ENCODE measurements at regions not wholly inside any gene's neighbourhood (a gene's known extent, or its start where the extent isn't known, plus 50 kb on each side); places are given as distances from the start of the nearest gene placed in this dataset.
"Not testable (repeated sequence)": the region's sequence is repeated elsewhere in the genome, so short reads cannot be mapped to it uniquely, and the experiment has no call there.

DNA sequence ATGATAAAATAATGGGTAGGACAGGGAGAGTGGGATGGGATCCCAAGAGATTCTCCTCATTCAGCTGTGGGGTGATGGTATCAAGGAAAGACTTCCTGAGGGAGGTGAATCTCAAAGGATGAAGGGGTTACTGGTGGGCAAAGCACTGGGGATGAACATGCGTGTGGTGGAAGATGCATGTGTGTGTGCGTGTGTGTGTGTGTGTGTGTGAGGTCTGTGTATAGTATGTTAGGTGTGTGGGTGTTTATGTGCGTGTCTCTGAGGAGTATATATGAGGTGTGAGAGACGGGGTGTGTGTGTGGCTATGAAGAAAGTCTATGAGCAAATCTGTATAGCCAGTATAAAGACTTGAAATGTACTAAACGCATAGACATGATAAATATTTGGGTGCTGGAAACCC is 220.0 kb upstream of the MYLIP start:
- CTCF ChIA-PET, result interaction anchor here (1.0 to 1.2 kb wide), 3 partner anchors 9 to 170 kb away, joined by 3 read pairs; no protein-coding TSS in a partner anchor
- TF ChIP-seq FOXJ3 (CRISPR knock-in tag; IDR thresholded peaks at IDR 0.05), result no peak
- TF ChIP-seq MXI1 (IDR thresholded peaks at IDR 0.05; ENCODE audit: low read depth, low read length), result no peak
- no peak for TF ChIP-seq CHD2 (IDR thresholded peaks at IDR 0.05; ENCODE audit: low read length, partially characterized antibody)
- no peak for TF ChIP-seq RCOR1 (IDR thresholded peaks at IDR 0.05; ENCODE audit: low read length)
- TF ChIP-seq, protein P1, sequence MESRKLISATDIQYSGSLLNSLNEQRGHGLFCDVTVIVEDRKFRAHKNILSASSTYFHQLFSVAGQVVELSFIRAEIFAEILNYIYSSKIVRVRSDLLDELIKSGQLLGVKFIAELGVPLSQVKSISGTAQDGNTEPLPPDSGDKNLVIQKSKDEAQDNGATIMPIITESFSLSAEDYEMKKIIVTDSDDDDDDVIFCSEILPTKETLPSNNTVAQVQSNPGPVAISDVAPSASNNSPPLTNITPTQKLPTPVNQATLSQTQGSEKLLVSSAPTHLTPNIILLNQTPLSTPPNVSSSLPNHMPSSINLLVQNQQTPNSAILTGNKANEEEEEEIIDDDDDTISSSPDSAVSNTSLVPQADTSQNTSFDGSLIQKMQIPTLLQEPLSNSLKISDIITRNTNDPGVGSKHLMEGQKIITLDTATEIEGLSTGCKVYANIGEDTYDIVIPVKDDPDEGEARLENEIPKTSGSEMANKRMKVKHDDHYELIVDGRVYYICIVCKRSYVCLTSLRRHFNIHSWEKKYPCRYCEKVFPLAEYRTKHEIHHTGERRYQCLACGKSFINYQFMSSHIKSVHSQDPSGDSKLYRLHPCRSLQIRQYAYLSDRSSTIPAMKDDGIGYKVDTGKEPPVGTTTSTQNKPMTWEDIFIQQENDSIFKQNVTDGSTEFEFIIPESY (IDR thresholded peaks at IDR 0.05; ENCODE audit: borderline replicate concordance, low read depth), result no peak
- TF ChIP-seq, protein P2, sequence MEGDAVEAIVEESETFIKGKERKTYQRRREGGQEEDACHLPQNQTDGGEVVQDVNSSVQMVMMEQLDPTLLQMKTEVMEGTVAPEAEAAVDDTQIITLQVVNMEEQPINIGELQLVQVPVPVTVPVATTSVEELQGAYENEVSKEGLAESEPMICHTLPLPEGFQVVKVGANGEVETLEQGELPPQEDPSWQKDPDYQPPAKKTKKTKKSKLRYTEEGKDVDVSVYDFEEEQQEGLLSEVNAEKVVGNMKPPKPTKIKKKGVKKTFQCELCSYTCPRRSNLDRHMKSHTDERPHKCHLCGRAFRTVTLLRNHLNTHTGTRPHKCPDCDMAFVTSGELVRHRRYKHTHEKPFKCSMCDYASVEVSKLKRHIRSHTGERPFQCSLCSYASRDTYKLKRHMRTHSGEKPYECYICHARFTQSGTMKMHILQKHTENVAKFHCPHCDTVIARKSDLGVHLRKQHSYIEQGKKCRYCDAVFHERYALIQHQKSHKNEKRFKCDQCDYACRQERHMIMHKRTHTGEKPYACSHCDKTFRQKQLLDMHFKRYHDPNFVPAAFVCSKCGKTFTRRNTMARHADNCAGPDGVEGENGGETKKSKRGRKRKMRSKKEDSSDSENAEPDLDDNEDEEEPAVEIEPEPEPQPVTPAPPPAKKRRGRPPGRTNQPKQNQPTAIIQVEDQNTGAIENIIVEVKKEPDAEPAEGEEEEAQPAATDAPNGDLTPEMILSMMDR (IDR thresholded peaks at IDR 0.05), result no peak

DNA sequence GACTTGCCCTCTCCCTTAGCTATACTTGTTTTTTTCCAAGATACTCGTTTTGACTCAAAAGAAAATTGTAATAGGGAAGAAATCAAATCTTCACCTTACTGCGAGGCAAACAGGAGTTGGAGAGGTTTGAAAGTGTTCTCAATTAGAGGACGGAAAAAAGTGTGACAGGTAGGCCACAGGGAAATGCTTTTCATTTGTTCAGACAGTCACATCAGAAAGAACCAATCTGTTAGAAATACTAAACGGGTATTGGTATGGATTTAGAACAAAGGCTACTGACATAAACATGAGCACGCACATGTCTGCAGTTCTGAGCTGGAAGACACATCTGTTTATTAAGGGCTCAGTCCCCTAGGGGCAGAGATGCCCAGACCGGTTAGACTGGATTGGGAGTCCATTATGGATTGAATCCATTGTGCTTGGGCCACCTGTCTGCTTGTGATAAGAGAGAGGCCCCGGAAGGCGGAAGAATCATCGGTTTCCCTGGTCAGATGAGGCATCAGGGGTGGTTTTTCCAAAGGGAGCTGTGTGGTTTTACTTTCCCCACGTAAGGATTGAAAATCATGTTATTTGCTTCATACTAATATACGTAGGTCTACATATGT is 220.9 kb upstream of the MYLIP start:
- no peak overlapping the region for H3K4me2 ChIP-seq
- no peaks in the 10 kb centered on the region for H3K36me3 ChIP-seq (replicated peaks in 1 of 2; ENCODE audit: control insufficient read depth in 1 of 2, insufficient read depth in 2 of 2, low read length in 1 of 2)
- WGBS (ENCODE audit: low lambda C conversion rate), result 53% methylated on average over 11 of the region's 11 CpGs
- no peaks in the 10 kb centered on the region for H3K27me3 ChIP-seq (ENCODE audit: insufficient read depth)
- no peak overlapping the region for H3K4me3 ChIP-seq (ENCODE audit: low read depth in 2 of 2, low read length in 1 of 2)
- ChIA-PET CTCF (interaction anchor here (1.0 to 1.2 kb wide), 3 partner anchors 8 to 171 kb away, joined by 3 read pairs; no protein-coding TSS in a partner anchor), POLR2A (no interaction called here)
- H4K20me1 ChIP-seq (ENCODE audit: insufficient read depth), result no peaks in the 10 kb centered on the region
- H3K27ac ChIP-seq (ENCODE audit: low read depth in 2 of 2, low read length in 1 of 2), result peak overlapping the region in 1 of 2 experiments; percentile 79; a peak in 2 of 4 replicates
- H3F3A ChIP-seq (replicated peaks; ENCODE audit: insufficient read depth), result no peaks in the 10 kb centered on the region
- H3K4me1 ChIP-seq (ENCODE audit: control insufficient read depth in 1 of 2, insufficient read depth in 2 of 2, low read depth in 1 of 2, low read length in 1 of 2), result peaks cover 0 to 8% of the 10 kb centered on the region in 2 experiments; a peak in 1 of 4 replicates
- H2AFZ ChIP-seq (ENCODE audit: low read depth), result no peak overlapping the region
- TF ChIP-seq, protein P3, sequence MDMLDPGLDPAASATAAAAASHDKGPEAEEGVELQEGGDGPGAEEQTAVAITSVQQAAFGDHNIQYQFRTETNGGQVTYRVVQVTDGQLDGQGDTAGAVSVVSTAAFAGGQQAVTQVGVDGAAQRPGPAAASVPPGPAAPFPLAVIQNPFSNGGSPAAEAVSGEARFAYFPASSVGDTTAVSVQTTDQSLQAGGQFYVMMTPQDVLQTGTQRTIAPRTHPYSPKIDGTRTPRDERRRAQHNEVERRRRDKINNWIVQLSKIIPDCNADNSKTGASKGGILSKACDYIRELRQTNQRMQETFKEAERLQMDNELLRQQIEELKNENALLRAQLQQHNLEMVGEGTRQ (IDR thresholded peaks at IDR 0.05; ENCODE audit: borderline replicate concordance, low read depth, low read length), result no peak
- TF ChIP-seq EP300 (IDR thresholded peaks at IDR 0.05; ENCODE audit: borderline replicate concordance in 1 of 2, low read depth in 1 of 2, low read length in 1 of 2) (peak in 1 of 2 experiments; percentile 39; a peak in 1 of 4 replicates), SIN3A (IDR thresholded peaks at IDR 0.05; ENCODE audit: borderline replicate concordance, low read depth, low read length) (no peak), NFIC (IDR thresholded peaks at IDR 0.05; ENCODE audit: borderline replicate concordance) (no peak)
- TF ChIP-seq, protein P4, sequence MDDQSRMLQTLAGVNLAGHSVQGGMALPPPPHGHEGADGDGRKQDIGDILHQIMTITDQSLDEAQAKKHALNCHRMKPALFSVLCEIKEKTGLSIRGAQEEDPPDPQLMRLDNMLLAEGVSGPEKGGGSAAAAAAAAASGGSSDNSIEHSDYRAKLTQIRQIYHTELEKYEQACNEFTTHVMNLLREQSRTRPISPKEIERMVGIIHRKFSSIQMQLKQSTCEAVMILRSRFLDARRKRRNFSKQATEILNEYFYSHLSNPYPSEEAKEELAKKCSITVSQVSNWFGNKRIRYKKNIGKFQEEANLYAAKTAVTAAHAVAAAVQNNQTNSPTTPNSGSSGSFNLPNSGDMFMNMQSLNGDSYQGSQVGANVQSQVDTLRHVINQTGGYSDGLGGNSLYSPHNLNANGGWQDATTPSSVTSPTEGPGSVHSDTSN (IDR thresholded peaks at IDR 0.05), result no peak
- H3K9me2 ChIP-seq, result no peaks in the 10 kb centered on the region
- no peak overlapping the region for H3K9ac ChIP-seq
- H3K9me3 ChIP-seq, result no peaks in the 10 kb centered on the region
- H3K79me2 ChIP-seq (ENCODE audit: insufficient read depth), result no peaks in the 10 kb centered on the region
- DNase-seq, result peak; percentile 36

More for the DNA sequence above, 220.0 kb upstream of the MYLIP start:
- Histone ChIP-seq H2AFZ (ENCODE audit: low read depth) (no peak overlapping the region), H4K20me1 (ENCODE audit: insufficient read depth) (no peaks in the 10 kb centered on the region), H3K9me2 (no peaks in the 10 kb centered on the region), H3K79me2 (ENCODE audit: insufficient read depth) (no peaks in the 10 kb centered on the region), H3K27me3 (ENCODE audit: insufficient read depth) (no peaks in the 10 kb centered on the region), H3K4me1 (ENCODE audit: control insufficient read depth in 1 of 2, insufficient read depth in 2 of 2, low read depth in 1 of 2, low read length in 1 of 2) (peaks cover 0 to 8% of the 10 kb centered on the region in 2 experiments; a peak in 1 of 4 replicates), H3K9me3 (no peaks in the 10 kb centered on the region), H3K27ac (ENCODE audit: low read depth in 2 of 2, low read length in 1 of 2) (peak overlapping the region in 1 of 2 experiments; percentile 79; a peak in 2 of 4 replicates), H3K4me2 (no peak overlapping the region), H3K4me3 (ENCODE audit: low read depth in 2 of 2, low read length in 1 of 2) (no peak overlapping the region), H3K36me3 (replicated peaks in 1 of 2; ENCODE audit: control insufficient read depth in 1 of 2, insufficient read depth in 2 of 2, low read length in 1 of 2) (no peaks in the 10 kb centered on the region), H3K9ac (no peak overlapping the region), H3F3A (replicated peaks; ENCODE audit: insufficient read depth) (no peaks in the 10 kb centered on the region)
- 70% methylated on average over 5 of the region's 5 CpGs for WGBS (ENCODE audit: low lambda C conversion rate)
- no peak for DNase-seq
- POLR2A ChIA-PET, result no interaction called here

DNA sequence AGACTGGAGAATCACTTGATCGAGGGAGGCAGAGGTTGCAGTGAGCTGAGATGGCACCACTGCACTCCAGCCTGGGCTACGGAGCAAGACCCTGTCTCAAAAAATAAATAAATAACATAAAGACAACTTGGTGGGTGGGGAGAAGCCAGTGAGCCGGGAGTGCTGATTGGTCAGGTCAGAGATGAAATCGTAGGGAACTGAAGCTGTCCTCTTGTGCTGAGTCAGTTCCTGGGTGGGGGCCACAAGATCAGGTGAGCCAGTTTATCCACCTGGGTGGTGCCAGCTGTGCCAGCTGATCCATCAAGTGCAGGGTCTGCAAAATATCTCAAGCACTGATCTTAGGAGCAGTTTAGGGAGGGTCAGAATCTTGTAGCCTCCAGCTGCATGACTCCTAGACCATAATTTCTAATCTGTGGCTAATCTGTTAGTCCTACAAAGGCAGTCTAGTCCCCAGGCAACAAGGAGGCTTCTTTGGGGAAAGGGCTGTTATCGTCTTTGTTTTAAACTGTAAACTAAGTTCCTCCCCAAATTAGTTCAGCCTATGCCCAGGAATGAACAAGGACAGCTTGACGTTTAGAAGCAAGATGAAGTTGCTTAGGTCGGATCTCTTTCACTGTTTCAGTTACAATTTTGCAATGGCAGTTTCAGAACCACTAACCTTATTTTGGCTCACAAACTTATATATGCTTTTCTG is 221.5 kb upstream of the MYLIP start:
- H3F3A ChIP-seq (replicated peaks; ENCODE audit: insufficient read depth); H3K27me3 ChIP-seq (ENCODE audit: insufficient read depth); H3K79me2 ChIP-seq (ENCODE audit: insufficient read depth); H3K9ac ChIP-seq; H3K9me3 ChIP-seq; H3K4me1 ChIP-seq (ENCODE audit: control insufficient read depth in 1 of 2, insufficient read depth in 2 of 2, low read depth in 1 of 2, low read length in 1 of 2); POLR2A ChIA-PET; H3K9me2 ChIP-seq; H3K4me3 ChIP-seq (ENCODE audit: low read depth in 2 of 2, low read length in 1 of 2); H3K36me3 ChIP-seq (replicated peaks in 1 of 2; ENCODE audit: control insufficient read depth in 1 of 2, insufficient read depth in 2 of 2, low read length in 1 of 2); H2AFZ ChIP-seq (ENCODE audit: low read depth); DNase-seq; H4K20me1 ChIP-seq (ENCODE audit: insufficient read depth); H3K4me2 ChIP-seq: not testable (repeated sequence)
- peak overlapping the region in 1 of 2 experiments; percentile 79; a peak in 1 of 4 replicates for H3K27ac ChIP-seq (ENCODE audit: low read depth in 2 of 2, low read length in 1 of 2)
- CTCF ChIA-PET, result interaction anchor here (1.0 kb wide), 1 partner anchor 171 kb away, joined by 3 read pairs; no protein-coding TSS in a partner anchor
- 65% methylated on average over 7 of the region's 7 CpGs for WGBS (ENCODE audit: low lambda C conversion rate)
